GM18511 (cell line): ENCODE measurements at regions not wholly inside any gene's neighbourhood (a gene's known extent, or its start where the extent isn't known, plus 50 kb on each side); places are given as distances from the start of the nearest gene placed in this dataset.

Source experiments
- ATAC-seq: cut with Tn5 transposase; IDR thresholded peaks from one replicate; pipeline ENCODE4 v1.9.1; 2021; ENCODE audit warnings: mild to moderate bottlenecking, moderate library complexity; ENCODE audit not compliant: unreplicated experiment

GRCh38 chr5:18027241-18027867, 393.1 kb downstream of the TAF11L14 start:
- ATAC-seq = no peak

GRCh38 chr5:18028036-18028435, 393.8 kb downstream of the TAF11L14 start:
- no peak for ATAC-seq

- no peak for ATAC-seq
Observed at GRCh38 chr5:18032744-18033143, 398.5 kb downstream of the TAF11L14 start.

- no peak for ATAC-seq
Observed at GRCh38 chr5:18036531-18036930, 402.3 kb downstream of the TAF11L14 start.

GRCh38 chr5:18037718-18038117, 403.5 kb downstream of the TAF11L14 start:
- ATAC-seq = no peak

- no peak for ATAC-seq
Observed at GRCh38 chr5:18043344-18043743, 409.1 kb downstream of the TAF11L14 start.

GRCh38 chr5:18048449-18048848, 414.2 kb downstream of the TAF11L14 start:
- ATAC-seq = no peak

GRCh38 chr5:18050345-18050744, 416.1 kb downstream of the TAF11L14 start:
- no peak for ATAC-seq

GRCh38 chr5:18050776-18051175, 416.5 kb downstream of the TAF11L14 start:
- ATAC-seq = no peak

- ATAC-seq = no peak
Observed at GRCh38 chr5:18051953-18052352, 417.7 kb downstream of the TAF11L14 start.

- no peak for ATAC-seq
Observed at GRCh38 chr5:18052569-18052968, 418.3 kb downstream of the TAF11L14 start.

- ATAC-seq = no peak
Observed at GRCh38 chr5:18057725-18058124, 423.5 kb downstream of the TAF11L14 start.

- ATAC-seq = no peak
Observed at GRCh38 chr5:18067615-18068014, 433.4 kb downstream of the TAF11L14 start.

- no peak for ATAC-seq
Observed at GRCh38 chr5:18068826-18069225, 434.6 kb downstream of the TAF11L14 start.

GRCh38 chr5:18069790-18070189, 435.5 kb downstream of the TAF11L14 start:
- ATAC-seq = no peak

GRCh38 chr5:18072600-18072999, 438.3 kb downstream of the TAF11L14 start:
- no peak for ATAC-seq

GRCh38 chr5:18074961-18075360, 440.7 kb downstream of the TAF11L14 start:
- no peak for ATAC-seq

GRCh38 chr5:18078157-18078556, 443.9 kb downstream of the TAF11L14 start:
- ATAC-seq = no peak

- ATAC-seq = no peak
Observed at GRCh38 chr5:18079831-18080230, 445.6 kb downstream of the TAF11L14 start.

GRCh38 chr5:18088020-18088579, 453.8 kb downstream of the TAF11L14 start:
- no peak for ATAC-seq

GRCh38 chr5:18090177-18090576, 455.9 kb downstream of the TAF11L14 start:
- ATAC-seq = no peak

GRCh38 chr5:18091142-18091541, 456.9 kb downstream of the TAF11L14 start:
- ATAC-seq = no peak

GRCh38 chr5:18091758-18092157, 457.5 kb downstream of the TAF11L14 start:
- ATAC-seq = no peak
